MV-4-11 (cell line): ENCODE measurements at regions not wholly inside any gene's neighbourhood (a gene's known extent, or its start where the extent isn't known, plus 50 kb on each side); places are given as distances from the start of the nearest gene placed in this dataset.
"Not testable (repeated sequence)": the region's sequence is repeated elsewhere in the genome, so short reads cannot be mapped to it uniquely, and the experiment has no call there.

Source experiments
- DNase-seq: peaks from one replicate; lab custom pipeline; 2025; lab: John Stamatoyannopoulos, UW

DNA sequence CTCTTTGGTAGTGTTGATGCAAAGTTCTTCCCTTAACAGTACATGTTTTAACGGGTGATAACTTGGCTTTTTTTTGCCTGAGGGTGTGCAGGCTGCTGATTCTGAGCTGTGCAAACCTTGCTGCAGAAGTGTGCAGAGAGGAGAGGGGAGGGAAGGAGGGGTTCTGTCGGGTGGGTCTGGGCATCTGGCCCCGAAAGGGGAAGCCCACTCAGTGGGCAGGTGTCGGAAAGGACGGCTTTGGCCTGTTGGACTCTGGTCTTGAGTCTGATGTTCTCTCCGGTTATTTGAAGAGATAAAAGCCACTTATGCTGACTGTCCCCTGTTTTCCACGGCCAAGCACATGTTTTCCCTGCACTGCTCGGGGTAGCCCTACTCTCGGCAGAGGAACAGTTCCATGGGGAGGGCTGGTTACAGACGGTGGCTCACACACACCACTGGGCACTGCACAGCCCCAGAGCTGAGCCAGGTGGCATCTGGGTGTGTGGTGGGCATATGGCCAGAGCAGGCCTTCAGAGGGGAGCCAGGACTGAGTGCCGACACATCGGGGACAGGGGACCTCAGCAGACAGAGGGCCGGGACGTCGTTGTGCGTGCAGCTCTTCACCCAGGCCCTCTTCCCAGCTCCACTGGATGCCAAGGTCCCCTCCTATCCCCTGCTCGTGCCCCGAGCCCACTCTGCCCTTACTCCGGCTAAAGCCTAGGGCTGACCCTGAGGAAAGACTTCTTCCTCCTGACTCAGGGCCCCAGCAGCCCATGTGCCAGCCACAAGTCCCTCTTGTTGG, 93.2 kb downstream of the TEX29 start:
- DNase-seq: no peak

DNA sequence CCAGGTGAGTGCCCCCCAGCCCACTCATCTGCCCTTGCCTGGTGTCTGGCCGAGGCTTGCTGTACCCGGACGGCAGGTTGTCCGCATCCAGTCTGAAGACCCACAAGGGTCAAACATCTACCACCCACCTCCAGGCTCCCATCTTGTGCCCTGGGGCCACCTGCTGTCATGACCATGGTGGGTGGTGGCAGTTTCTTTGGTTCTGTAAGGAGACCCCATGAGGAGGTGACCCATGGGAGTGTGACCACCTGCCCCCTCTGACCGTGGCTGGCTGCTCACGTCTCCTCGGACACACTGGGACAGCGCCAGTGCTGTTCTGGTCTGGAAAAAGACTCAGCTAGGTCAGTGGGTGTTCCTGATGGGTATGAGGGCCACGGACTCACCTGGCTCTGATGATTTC, 93.9 kb downstream of the TEX29 start:
- no peak for DNase-seq

DNA sequence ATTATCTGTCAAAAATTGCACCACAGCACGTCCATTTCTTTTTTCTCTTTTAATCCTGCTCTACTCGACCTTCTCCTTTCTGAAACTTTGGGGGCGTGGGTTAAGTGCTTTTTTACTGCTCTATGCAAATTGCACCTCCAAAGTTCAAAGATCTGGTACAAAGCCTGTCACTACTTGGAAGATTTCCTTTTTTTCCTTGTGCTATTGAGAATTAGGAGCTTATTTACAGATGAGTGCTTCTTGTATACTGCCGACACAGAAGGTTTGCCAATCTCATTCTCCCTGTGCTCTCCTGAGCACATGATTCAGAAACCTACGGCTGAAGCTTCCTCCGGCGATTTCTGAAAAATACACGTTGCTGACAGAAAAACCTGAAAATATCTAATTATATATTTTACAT, 94.8 kb downstream of the TEX29 start:
- no peak for DNase-seq

DNA sequence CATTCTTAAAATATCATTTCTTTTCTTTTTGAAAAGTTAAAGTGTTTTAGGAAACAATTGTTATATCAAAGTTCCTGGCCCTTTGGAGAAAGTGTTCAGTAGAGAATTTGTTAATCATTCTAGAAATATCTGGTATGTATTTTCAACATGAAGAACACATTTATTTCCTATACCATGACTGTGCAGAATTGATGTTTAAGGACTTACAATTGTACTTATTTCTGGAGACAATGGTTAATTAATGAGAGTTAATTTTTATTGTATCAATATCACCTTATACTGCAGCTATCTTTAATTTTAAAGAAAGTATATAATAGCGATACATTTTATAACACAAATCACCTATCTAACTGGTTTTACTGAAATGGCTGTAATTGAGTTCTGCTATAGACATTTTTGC, 95.3 kb downstream of the TEX29 start:
- DNase-seq: no peak

DNA sequence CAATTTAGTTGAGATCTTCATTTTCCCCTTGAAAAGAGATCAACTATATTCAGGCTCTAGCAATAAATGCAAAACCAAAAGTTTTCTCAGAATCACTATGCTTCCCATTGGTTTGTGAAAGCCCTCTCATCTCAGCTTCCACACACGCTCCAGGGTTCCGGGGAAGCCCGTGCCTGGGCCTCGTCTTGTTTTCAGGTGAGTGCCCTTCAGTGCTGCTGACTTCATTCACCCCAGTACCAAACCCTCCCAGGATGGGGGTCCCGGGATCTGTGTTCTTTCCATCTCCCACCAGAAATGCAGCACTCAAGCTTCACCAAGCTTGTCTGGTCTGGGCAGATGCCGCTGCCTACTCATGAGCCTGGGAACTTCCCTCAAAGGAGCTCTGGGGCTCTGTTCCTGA, 97.7 kb downstream of the TEX29 start:
- DNase-seq: no peak

DNA sequence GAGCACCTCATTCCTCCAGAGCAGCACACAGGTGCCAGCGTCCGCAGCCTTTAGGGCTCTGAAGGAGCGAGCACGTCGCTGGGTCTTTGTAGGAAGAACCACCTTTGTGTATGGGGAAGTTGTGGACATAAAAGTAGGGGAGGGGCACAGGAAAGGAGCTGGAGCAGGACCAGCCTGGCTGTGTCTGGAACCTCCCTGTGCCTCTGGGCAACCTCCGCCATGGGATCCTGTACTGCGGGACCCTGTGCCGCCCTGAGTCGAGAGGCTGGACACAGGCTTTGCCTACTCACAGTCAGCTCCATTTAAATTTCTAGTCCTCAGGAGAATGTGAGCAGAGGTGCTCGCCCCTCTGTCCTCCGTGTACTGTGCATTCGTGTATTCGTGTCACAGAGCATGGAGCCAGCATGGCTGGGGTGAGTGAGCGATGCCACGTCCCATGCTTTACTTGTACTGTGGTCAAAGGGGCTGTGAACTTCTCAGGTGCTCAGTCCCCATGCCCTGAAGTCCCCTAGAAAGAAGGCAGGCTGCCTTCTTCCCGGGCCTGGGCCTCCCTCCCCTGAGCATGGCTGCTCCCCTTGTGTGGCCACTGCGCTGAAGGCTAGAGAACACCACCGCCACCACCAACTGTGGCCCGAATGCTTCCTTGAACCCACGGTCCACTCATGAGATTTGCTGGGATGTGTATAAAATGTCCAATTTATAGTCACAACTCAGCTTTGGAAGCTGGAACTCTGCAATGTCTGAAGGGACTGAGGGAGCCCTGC, 99.9 kb downstream of the TEX29 start:
- DNase-seq: no peak

DNA sequence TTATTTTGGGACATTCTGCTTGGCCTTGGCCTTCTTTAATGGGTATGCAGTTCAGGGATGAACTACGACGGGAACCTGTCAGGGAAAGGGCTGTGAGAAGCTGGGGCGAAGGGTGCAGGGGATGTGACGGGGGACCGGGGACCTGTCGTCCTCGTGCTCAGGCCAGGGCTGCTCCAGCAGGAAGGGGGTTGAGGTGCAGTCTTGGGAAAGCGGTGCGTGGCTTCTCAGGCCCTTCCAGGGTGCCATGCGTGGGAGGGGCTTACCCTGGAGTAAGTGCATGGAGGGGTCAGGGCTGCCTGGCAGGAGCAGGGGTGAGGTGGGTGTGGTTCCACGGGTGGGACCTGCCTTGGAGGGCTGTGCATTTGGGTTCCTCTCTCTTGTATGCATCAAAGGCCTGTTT, 100.8 kb downstream of the TEX29 start:
- no peak for DNase-seq

DNA sequence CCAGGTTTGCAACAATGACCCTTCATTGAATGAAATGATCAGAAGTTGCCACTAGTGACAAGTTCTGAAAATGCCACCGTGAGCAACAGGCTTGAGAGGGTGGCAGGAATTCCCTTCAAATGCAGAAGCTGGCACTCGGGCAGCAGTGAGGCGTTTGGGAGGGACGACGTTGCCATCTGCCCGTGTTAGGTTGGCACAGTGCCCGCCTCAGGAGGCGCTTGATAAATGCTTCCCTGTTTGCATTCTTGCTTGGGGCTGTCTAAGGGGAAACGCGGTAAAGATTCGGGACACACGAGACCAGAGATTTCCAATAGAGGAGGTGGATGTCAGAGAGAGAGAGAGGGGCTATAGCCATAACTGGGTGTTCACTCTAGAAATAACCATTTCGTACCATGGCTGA, 101.9 kb downstream of the TEX29 start:
- no peak for DNase-seq

DNA sequence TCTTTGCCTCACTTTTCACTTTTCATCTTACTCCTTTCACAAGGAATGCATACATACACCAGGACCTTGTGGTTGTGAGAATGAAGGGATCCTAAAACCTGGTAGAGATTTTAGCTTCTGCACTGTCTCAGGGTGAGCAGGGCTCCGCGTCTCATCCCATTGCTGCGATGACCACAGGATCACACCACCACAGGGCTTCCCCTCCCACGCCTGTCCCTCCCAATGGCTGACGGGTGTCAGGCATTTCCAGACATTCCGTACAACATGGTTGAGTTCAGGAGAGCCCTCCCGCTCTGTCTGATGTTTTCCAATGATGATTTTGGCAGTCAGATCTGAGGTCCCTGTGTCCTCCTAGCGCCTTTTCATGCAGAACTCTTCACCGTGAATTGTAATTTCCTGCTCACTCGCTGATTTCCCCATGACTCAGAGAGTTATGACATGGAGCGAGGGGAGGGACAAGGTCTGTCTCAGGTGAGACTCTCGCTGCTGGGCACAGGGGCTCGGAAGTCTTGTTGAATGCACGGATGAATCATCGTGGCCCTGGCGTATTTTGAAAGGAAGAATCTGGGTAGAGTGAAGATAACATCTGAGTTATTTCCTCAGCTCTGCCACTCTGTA, 102.8 kb downstream of the TEX29 start:
- no peak for DNase-seq

DNA sequence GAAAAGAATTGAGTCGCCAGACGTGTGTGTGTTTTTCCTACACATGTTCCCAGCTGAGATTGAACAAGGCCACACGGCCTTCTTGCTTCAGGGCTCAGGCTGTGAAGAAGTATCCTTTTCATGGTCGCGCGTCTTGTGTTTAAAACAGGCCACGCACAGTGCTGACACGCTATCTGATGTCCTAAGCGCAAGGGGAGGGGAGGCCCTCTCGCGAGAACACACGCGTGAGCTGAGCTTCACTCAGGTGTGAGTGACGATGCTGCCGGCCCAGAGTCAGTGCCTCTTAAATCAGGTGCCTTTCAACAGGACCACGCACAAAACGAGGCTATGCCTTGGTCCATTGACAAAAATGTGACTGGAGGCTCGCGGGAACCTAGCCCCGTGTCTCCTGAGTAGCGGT, 103.7 kb downstream of the TEX29 start:
- DNase-seq: no peak

DNA sequence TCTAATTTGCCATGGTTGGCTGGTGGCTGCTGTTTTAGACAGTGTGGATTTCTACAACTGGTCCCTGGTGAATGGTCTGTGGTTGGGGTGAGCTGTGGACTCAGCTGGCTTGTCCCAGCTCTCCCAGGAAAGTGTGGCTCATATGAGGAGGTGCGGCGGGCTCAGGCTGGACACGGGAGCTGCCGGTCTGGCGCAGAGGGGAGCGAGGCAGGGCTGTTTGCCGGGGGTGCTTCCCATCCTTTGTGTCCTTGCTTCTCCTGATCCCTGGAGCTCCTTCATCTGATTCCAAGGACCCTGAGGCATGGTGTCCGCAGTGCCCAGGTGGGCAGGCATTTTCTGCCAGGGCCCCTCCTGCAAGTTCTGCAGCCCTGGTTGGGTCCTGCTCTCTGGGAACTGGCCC, 104.9 kb downstream of the TEX29 start:
- no peak for DNase-seq

DNA sequence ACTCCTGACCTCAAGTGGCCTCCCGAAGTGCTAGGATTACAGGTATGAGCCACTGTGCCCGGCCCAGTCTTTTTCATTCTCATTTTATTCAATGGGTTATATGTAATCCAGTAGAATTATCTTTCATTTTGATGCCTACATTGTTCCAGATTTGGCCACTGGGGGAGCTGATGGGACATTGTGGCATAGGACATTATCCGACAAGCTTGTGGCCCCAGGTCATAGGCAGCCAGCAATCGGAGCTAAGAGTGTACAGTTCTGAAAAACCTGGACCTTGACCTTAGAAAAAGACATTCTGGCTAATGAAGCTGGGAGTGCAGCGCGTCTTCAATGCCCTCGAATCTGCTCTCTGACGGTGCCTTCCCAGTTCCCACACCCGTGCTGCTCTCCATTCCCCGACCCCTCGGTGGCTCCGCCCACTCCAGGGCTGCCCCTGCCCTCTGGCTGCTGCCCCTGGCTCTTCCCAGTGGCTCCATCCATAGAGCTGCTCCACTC, 108.7 kb downstream of the TEX29 start:
- DNase-seq: peak; percentile 7

DNA sequence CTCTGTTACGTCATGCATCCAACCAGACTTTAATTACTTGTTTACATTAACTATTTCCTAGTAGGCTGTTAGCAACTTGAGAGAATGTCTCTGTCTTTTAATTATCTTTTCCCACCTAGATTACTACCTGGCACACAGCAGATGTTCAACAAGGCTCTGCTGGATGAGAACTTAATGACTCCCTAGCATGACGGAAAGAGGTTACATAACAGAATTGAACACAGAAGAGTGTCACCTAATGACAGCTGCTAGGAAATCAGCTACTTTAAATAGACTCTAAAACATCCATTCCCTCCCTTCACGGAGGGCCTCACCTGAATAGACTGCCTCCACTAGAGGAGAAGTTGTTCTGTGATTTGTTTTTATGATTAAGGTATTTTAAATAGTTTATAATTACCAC, 110.8 kb downstream of the TEX29 start:
- no peak for DNase-seq

DNA sequence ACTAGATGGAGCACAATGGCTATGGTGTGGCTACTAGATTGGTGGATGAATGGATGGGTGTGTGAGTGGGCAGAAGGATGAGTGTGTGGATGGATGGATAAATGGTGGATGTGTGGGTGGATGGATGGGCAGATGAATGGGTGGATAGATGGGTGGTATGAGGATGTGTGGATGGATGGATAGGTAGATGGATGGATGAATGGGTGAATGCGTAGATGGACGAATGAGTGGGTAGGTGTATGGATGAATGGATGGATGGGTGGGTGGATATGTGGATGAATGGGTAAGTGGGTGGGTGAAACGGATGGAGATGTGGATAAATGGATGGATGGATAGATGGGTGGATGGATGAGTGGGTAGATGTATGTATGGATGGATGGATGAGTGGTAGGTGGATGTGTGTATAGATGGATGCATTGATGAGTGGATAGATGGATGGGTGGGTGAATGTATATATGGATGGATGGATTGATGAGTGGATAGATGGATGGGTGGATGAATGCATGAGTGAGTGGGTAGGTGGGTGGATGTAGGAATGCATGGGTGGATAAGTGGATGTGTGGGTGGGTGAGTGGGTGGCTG, 114.2 kb downstream of the TEX29 start:
- DNase-seq: no peak

DNA sequence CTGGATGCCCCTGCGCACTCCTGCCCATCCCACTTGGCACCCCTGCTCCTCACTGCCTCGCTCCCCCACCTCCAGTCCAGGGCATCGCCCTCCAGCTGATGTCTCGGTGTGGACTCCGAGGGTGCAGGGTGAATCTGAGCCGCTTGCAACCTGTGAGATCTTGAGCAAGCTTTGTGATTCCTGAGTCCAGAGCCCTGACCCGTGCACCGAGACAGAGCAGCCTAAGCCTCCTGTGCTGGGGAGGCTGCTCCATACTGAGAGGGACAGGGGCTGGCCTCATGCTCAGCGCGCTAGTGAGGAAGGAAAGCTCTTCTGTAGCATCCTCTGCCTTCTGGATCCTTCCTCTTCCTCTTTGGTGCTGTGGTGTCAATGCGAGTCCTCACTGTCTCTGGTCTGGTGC, 116.0 kb downstream of the TEX29 start:
- DNase-seq: no peak

DNA sequence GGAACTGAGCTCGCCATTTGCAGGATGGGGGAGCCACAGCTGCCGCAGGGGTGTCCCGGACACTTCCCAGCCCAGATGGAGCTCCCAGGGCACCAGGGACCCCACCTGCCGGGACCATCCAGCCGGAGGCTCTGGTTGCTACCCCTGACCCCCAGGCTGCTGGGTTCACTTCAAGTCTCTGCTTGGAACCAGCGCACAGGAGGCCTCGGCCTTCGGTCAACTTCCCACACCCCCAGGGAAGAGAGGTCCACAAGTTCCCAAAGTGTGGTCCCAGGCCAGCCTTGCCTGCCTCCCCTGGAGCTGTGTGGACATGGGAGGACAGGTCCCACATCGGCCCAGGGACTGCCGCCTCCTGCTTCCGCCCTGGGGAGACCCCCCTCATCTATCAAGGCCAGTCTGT, 117.0 kb downstream of the TEX29 start:
- DNase-seq: no peak

DNA sequence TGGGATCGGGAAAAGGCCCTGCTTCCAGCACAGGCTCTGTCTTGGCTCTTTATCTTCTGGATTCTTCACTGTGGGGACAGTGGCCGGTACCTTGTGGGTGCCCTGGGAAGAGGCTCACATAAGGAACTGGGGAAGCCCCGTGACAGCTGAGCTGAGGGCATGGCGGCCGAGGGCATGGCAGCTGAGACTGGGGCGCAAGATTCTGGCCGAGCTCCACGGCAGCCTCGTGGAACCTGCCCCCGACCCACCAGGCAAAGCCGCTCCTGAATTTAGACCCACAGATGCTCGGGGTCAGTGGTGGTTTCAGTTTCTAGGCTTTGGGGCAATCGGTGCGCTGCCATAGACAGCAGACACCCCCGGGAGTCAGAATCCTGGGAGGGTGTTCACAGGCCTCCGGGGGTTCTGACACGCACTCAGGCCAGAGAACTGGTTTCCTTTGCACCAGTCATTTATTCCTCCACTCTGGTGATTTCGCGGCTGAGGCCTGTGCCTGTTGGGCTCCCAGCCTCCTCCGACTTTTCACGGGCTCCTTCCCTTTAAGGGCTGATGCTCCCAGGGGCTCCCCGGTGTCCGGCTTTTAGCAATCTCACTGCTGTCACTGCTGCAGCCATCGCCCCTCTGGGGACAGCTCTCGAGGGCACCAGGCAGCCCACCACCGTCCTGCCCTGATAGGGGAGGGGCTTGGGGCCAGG, 117.6 kb downstream of the TEX29 start:
- no peak for DNase-seq

DNA sequence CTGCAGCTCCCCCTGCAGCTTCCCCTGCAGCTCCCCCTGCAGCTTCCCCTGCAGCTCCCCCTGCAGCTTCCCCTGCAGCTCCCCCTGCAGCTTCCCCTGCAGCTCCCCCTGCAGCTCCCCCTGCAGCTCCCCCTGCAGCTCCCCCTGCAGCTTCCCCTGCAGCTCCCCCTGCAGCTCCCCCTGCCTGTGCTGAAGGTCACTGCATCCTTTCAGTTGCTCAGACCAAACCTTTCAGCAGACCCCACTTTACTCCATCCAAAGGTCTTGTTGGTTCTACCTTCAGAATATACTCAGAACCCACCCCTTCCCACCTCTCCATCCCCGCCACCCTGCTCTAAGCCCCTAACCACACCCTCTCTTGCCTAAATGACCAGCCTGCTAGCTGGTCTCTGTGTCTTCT, 120.0 kb downstream of the TEX29 start:
- DNase-seq: not testable (repeated sequence)

DNA sequence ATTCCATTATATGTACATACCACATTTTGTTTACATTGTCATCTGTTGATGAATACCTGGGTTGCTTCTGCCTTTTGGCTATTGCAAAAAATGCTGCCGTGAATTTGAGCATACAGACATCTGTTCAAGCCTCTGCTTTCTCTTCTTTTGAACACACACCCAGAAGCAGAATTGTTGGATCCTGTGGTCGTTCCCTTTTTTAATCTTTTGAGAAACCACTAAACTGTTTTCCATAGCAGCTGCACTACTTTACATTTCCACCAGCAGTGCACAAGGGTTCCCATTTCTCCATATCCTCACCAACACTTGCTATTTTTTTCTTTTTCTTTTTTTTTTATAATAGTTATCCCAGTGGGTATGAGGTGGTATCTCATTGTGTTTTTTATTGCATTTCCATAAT, 123.5 kb downstream of the TEX29 start:
- peak; percentile 38 for DNase-seq

DNA sequence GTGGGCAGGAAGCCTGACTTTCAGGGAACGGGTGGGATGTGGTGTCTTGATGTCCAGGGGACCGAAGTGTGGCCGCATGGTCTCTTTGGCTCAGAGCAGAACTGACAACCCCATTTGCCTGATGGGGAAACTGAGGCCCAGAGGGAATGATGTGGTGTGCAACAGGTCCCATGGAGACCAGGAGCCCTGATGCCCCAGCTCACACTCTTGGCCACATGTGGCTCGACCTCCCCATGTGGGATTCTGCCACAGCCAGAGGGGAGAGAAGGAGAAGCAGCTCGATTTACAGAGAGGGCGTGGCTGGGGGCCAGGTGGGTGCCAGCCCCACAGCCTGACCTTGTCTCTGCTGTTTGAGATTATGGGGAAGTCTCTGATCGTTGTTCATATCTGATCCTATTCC, 128.1 kb downstream of the TEX29 start:
- DNase-seq: no peak

DNA sequence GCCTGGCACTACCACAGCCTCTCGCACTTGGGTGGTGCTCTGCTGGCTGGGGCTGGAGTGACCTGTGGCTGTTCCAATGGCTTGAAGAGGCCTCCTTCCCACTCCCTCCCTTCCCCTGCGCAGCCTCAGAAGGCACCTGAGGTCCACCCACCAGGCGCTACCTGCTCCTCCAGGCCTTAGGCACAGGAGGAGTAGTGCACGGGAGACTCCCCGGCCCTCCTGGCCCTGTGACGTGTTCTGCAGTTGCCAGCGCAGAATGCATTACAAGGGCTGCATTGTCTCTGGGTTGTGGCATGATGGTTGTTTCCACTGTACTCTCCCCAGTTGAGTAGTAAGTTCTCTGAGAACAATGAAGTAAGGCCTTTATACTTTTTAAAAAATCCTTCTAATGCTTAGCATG, 128.6 kb downstream of the TEX29 start:
- DNase-seq: no peak

DNA sequence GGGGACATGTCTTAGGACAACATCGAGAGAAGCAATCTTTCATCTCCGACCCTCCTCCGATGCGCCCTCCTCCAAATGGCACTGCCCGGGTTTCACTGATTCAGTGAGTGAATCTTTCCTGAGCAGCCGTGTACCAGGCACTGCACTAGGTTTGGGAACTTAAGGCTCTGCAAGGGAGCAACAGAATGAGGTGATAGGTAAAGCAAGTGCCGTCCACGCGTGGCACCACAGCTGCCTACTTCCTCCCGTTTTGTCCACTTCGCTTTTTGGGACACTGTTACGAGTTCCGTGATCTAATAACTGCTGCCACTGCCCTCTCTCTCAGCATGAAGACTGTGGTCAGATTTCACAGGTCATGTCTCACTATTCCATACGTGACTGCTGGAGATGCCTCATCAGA, 131.0 kb downstream of the TEX29 start:
- DNase-seq: no peak
